NCI-H1105 (cell line): ENCODE measurements at regions not wholly inside any gene's neighbourhood (a gene's known extent, or its start where the extent isn't known, plus 50 kb on each side); places are given as distances from the start of the nearest gene placed in this dataset.
"Not testable (repeated sequence)": the region's sequence is repeated elsewhere in the genome, so short reads cannot be mapped to it uniquely, and the experiment has no call there.

Experiments
- DNase-seq: peaks from one replicate; lab custom pipeline; 2025; lab: John Stamatoyannopoulos, UW

GRCh38 chr4:7141151-7141834 lies 51.0 kb upstream of the SORCS2 start:
- DNase-seq: no peak

GRCh38 chr4:7140692-7141069 lies 51.7 kb upstream of the SORCS2 start:
- no peak for DNase-seq

- DNase-seq: no peak
Observed at GRCh38 chr4:7140062-7140691, 52.2 kb upstream of the SORCS2 start.

- DNase-seq: no peak
Observed at GRCh38 chr4:7139167-7139982, 53.0 kb upstream of the SORCS2 start.

- DNase-seq: no peak
Observed at GRCh38 chr4:7138223-7139166, 53.8 kb upstream of the SORCS2 start.

GRCh38 chr4:7137326-7138200 lies 54.8 kb upstream of the SORCS2 start:
- no peak for DNase-seq

GRCh38 chr4:7136351-7136750 lies 56.0 kb upstream of the SORCS2 start:
- DNase-seq: no peak

GRCh38 chr4:7135389-7135746 lies 57.0 kb upstream of the SORCS2 start:
- no peak for DNase-seq

- DNase-seq: no peak
Observed at GRCh38 chr4:7134737-7135388, 57.5 kb upstream of the SORCS2 start.

- DNase-seq: not testable (repeated sequence)
Observed at GRCh38 chr4:7133818-7134650, 58.3 kb upstream of the SORCS2 start.

- no peak for DNase-seq
Observed at GRCh38 chr4:7132730-7133582, 59.4 kb upstream of the SORCS2 start.

- no peak for DNase-seq
Observed at GRCh38 chr4:7132249-7132648, 60.1 kb upstream of the SORCS2 start.

- DNase-seq: no peak
Observed at GRCh38 chr4:7131498-7132031, 60.8 kb upstream of the SORCS2 start.

GRCh38 chr4:7130621-7131211 lies 61.6 kb upstream of the SORCS2 start:
- DNase-seq: no peak

- DNase-seq: no peak
Observed at GRCh38 chr4:7129871-7130620, 62.2 kb upstream of the GRPEL1 start.

- DNase-seq: no peak
Observed at GRCh38 chr4:7128644-7129043, 60.8 kb upstream of the GRPEL1 start.

- DNase-seq: no peak
Observed at GRCh38 chr4:7128234-7128633, 60.4 kb upstream of the GRPEL1 start.
